Inflammatory macrophage (primary cell): ENCODE measurements at regions not wholly inside any gene's neighbourhood (a gene's known extent, or its start where the extent isn't known, plus 50 kb on each side); places are given as distances from the start of the nearest gene placed in this dataset.
"Not testable (repeated sequence)": the region's sequence is repeated elsewhere in the genome, so short reads cannot be mapped to it uniquely, and the experiment has no call there.

Source experiments
- DNase-seq, 2 donors: peaks; one replicate each; pipeline ENCODE4 v3.0.0-alpha.2; 2020 to 2022

DNA sequence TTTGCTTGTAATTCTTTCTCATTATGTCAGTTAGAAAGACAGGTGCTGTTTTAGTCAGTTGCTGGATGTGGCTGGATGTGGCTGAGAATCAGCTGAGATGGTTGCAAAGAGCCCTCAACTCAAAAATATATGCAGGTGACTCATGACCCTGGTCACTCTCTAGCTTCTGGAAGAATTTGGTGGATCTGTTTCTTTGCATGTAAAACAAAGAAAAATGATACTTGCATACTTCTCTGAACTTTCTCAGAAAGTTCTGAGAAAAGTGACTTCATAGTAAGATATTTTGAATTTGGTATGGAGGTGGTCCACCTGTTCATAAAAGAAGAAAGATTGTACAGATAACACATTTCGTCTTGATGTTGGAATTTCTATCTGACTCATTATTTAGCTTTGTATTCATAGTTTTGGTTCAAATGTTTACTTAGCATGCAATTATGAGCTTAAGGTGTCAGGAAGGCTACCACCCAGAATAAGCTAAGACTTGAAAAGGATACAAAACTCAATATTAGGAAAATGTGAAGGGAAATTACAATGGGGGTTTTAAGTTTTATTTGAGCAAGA, 163.2 kb upstream of the OLIG3 start:
- no peak for DNase-seq

DNA sequence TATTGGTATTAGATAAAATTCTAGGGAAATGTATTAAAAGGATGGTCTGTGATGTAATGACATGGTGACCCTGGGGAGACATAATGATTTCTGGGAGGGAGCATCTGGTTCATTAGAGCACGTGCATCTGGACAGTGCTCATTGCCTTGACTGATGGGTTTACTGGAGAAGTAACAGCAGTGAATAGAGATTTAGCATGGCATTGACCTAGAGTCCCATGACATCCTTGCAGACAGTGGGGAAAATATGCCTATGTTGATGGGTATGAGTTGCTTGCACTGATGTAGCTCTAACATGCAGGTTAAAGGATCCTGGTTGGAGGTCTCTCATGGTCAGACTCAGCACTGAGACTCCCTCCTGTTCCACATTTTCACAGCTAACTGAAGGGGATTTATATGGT, 164.1 kb upstream of the OLIG3 start:
- no peak for DNase-seq

GRCh38 chr6:137659871-137660270, 165.7 kb upstream of the OLIG3 start:
- DNase-seq = no peak

- DNase-seq = no peak
Measured at GRCh38 chr6:137660296-137660731, 166.1 kb upstream of the OLIG3 start.

GRCh38 chr6:137661601-137662000, 167.4 kb upstream of the OLIG3 start:
- DNase-seq = peak; percentile 38

DNA sequence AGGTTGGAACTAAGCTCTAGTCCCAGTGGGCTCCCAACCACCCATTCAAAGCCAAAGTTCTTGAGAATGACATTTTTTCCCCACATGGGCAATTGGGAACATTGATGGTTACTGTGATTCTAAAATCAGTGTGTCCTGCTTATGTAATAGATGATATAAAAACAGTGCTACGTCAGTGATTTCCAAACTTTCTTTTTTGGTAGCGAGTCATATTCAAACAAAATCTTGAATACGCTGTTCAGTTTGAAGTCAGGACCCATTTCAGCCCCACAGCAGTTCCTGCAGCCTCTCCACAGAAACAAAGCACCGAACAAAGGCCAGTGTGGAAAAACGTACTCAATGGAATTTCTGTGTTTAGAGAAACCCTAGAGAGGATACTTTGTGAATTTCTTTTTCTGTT, 170.0 kb upstream of the OLIG3 start:
- no peak for DNase-seq

DNA sequence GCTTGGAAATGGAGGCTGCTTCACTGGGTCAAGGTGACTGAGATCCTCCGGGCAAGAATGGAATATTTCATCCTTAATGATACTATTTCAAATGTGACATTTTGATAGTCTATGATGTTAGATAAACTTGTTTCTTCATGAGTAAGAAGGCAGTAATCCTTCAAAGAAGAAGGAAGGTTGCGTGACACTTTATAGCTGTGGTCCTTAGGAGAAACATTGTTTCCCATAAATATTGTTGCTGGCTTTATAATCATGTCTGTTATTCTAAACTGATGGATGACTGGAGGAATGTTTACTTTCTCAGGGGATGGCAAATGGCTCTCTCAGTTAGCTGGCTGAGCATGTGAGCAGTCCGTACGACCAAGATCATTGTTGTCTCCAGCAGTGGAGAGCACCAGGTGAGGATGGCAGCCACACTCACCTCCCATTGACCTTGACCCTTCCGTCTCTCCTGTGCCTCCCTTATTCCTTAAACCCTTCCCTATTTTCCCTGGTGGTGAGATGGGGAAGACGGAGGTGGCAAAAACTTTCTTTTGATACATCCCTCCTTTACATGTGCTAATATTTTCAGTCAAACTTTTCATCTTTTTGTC, 171.2 kb upstream of the OLIG3 start:
- no peak for DNase-seq

GRCh38 chr6:137666202-137666774, 172.1 kb upstream of the OLIG3 start:
- DNase-seq = no peak

GRCh38 chr6:137673603-137674002, 179.4 kb upstream of the OLIG3 start:
- DNase-seq = no peak

DNA sequence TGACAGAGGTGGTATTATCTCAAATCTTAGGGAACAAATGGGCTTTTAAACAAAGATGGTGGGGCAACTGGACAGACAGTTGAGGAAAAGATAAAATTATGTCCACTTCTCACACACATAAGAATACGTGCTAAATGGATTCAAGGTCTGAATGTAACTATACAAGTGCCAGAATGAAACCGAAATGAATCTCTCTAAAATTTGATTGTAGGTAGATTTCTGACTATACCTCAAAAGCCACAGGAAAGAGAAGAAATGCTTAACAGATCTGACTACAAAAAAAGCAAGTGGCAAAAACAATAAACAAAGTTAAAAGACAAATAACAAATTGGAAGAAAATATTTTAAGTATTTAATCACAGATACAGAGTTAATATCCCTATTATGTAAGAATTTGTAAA, 182.7 kb upstream of the OLIG3 start:
- DNase-seq = no peak

GRCh38 chr6:137677709-137678108, 183.5 kb upstream of the OLIG3 start:
- peak; percentile 79 to 82 for DNase-seq

DNA sequence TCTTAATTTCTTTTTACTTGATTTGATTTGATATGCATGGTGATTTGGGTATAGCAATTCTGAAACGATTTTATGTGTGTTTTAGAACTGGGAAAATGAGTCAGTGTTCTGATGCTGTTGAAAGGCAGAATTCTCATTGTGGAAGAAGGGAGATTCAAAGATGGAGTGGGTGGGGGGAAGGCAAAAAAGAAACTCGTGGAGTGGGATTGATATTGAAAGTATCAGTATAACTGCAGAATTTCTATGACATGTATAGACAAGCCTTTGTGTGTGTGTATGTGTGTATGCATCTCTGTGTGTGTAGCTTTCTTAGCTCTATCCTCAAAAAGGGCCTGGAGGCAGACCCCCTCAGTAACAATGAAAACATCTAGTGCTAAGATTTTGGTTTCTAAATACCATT, 184.3 kb upstream of the OLIG3 start:
- no peak for DNase-seq

DNA sequence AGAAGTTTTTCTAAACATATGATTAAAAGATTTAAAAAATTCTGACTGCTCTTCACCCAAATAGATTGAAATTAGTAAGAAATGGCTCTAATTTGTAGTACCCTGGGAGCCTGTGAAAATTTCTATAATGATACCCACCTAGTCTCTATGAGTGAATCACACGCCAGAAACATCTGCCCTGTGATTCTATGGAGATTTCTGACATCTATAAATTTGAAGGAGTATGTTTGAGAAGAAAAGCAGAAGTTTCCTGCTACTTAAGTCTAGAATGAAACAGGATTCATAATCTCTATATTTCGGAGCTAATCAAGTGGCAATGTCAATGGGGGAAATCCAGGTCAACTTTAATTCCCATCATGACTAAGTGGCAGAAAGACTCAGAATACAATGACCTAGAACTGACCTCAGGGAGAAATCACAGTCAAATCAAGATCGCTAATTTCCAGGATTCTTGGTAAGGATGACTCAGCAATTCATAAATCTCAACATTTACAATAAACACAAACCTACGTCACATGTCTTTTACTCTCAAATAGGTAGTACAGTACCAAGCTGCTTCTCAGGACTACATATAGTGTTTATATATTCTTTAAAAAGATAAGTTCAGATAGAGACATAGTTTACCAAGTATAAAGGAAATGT, 186.2 kb upstream of the TNFAIP3 start:
- peak; percentile 7 to 31 for DNase-seq

- no peak for DNase-seq
Measured at GRCh38 chr6:137681445-137682009, 185.5 kb upstream of the TNFAIP3 start.

GRCh38 chr6:137682658-137683057, 184.4 kb upstream of the TNFAIP3 start:
- not testable (repeated sequence) for DNase-seq

GRCh38 chr6:137683916-137684315, 183.1 kb upstream of the TNFAIP3 start:
- DNase-seq = no peak

DNA sequence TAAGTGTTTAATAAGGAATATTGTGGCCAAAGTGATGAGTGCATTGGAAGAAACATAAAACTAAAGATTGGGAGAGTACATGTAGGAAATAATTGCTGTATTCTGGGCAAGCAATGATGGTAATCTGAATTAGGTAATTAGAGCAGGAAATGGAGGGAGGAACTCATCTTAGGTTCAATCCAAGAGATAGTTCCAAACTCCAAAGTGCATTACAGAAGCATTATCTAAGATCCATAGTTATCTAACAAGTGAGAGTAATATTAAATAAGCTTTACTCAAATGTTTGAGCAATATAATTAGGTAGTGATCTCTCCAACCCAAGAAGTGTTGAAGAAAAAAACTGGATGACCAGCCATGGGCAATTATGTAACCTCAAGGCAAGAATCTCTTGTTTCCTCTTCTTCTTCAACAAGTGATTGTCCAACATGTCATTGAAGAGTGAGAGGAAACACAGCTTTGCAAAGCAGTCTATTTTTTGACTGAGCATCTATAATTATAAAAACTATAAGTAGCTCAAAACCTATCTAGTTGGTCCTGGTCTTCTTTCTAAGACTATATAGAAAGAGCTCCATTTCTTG, 181.2 kb upstream of the TNFAIP3 start:
- peak; percentile 37 to 65 for DNase-seq

GRCh38 chr6:137687818-137688217, 179.2 kb upstream of the TNFAIP3 start:
- no peak for DNase-seq

DNA sequence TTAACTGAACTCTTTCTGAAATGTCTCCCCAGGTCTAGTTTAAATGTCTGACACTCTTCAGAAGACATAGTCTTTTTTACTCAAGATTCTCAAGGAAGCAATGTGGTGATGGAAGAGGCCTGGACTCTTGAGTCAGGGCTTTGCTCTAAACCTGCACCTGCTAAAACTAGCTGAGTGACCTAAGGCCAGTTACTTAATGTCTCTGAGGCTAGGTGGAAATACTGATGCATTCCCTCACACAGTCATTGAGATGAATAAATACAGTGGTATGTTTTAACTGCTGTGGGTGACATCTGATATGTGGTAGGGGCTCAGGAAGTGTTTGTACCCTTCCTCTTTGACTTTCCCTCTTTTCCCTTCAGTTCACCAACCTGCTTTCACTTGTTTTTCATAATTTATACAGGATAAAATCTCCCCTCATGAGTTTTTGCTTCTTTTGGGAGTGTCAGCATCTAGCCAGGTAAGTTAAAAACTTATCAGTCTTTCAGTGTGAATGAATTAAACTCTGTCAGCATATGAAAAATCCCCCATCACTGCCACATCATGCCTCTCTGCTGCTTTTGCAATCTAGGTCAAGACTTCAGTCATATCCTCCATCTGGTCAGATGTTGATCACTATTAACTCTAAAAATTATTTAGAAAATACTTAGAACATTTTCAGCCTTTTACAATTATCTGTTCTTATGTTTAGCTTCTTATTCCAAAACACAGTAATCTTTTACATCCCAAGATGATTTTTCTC, 178.7 kb upstream of the TNFAIP3 start:
- peak in 1 of 2 donors; percentile 18 for DNase-seq

DNA sequence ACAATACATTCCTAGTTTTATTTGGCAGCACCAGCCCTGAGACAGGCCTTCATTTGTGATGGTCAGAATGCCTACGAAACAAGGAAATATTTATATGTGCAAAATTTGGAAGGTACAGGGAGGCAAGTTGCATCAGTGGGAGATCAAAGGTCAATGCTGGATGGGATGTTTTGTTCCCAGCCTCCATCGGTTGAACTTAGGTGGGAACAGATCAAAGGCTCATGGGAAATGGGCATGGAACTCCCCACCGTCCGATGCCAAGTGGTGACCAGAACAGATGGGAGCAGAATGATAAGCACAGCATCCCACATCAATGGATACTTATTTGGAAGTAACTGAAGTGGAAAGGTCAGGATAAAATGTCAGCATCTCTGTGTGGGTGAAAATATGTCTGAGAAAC, 177.7 kb upstream of the TNFAIP3 start:
- DNase-seq = no peak

DNA sequence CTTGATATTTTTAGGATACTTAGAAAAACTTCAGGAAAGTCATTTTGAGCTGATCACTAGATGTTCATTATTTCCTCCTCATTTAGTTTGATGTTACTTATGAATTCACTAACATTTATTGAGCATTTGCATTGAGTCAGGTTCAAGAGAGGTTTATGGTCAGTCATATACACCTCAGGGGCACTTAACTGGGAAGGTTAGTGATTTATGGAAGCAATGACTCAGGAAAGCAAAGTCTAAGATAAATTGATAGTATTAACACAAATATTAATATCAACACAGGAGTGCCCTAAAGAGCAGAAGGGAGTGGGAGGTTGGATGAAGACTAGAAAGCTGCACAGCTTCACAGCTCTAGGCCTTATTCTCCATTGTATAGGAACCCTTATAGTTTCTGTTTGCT, 177.0 kb upstream of the TNFAIP3 start:
- DNase-seq = no peak

DNA sequence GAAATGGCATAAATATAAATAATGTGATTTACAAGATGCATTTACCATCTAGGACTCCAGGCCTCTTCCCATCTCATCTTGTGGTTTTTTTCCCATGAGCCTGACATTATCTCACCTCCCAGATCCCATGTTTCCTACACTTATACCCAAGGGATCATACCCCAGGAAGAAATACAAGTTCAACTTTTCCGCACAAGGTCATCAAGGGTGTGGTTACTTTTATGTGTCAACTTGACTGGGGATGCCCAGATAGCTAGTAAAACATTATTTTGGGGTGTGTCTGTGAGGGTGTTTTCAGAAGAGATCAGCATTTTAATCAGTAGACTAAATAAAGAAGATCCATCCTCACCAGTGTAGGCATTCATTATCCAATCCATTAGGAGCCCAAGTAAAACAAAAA, 176.3 kb upstream of the TNFAIP3 start:
- no peak for DNase-seq

DNA sequence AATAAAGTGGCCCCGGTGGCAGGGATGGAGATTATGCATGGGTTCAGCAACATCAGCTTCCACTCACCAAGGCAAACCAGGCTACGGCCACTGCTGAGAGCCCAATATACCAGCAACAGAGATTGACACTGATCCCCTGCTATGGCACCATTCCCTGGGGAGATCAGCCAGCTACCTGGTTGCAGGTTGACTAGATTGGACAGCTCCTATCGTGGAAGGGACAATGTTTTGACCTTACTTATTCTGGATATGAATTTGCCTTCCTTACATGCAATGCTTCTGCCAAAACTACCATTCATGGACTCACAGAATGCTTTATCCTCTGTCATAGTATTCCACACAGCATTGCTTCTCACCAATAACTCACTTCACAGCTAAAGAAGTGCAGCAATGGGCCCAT, 174.8 kb upstream of the TNFAIP3 start:
- no peak for DNase-seq
